IMR-90 (cell line): ENCODE measurements at regions not wholly inside any gene's neighbourhood (a gene's known extent, or its start where the extent isn't known, plus 50 kb on each side); places are given as distances from the start of the nearest gene placed in this dataset.

Experiments
- CEBPB ChIP-seq: IDR thresholded peaks from 2 replicates; pipeline ENCODE4 v1.6.1; 2012; ENCODE audit warnings: low read depth, low read length, improper control_type of control experiment
- CTCF ChIP-seq: conservative IDR thresholded peaks from 2 replicates; pipeline ENCODE4 v1.5.1; 2012; ENCODE audit warnings: mild to moderate bottlenecking, low read depth, low read length, improper control_type of control experiment
- MAFK ChIP-seq: IDR thresholded peaks from 2 replicates; pipeline ENCODE4 v1.6.1; 2012; ENCODE audit warnings: low read depth, low read length, improper control_type of control experiment
- MAZ ChIP-seq: IDR thresholded peaks from 2 replicates; pipeline ENCODE4 v1.6.1; 2012; ENCODE audit warnings: low read depth, mild to moderate bottlenecking, low read length, improper control_type of control experiment, moderate library complexity, borderline replicate concordance
- POLR2A ChIP-seq: IDR thresholded peaks from 2 replicates; pipeline ENCODE4 v1.6.1; 2012; ENCODE audit warnings: mild to moderate bottlenecking, low read depth, low read length
- RAD21 ChIP-seq: IDR thresholded peaks from 2 replicates; pipeline ENCODE4 v1.6.1; 2012; ENCODE audit warnings: low read length, improper control_type of control experiment
- USF2 ChIP-seq: fragments of 150-350 bp; IDR thresholded peaks from 2 replicates; pipeline ENCODE4 v1.6.1; 2017; ENCODE audit warnings: mild to moderate bottlenecking, antibody characterized with exemption, low read length, low read depth

GRCh38 chr12:87368259-87368658 lies 660.9 kb downstream of the C12orf50 start:
- no peak for TF ChIP-seq USF2
- no peak for TF ChIP-seq CTCF
- TF ChIP-seq POLR2A = no peak
- no peak for TF ChIP-seq CEBPB
- no peak for TF ChIP-seq MAFK
- no peak for TF ChIP-seq RAD21
- TF ChIP-seq MAZ = no peak
